Esophagus muscularis mucosa (tissue), 4 donors: ENCODE measurements at regions not wholly inside any gene's neighbourhood (a gene's known extent, or its start where the extent isn't known, plus 50 kb on each side); places are given as distances from the start of the nearest gene placed in this dataset.

ENCODE experiments used
- DNase-seq: peaks from one replicate; pipeline ENCODE4 v3.0.0-alpha.2; 2017; ENCODE audit errors: extremely low spot score
- H3K27ac ChIP-seq, 4 donors: fragments of 200-600 bp; sonication (generic); replicated peaks in 1 of 4; 1 replicate in 3 of 4; 2 replicates in 1 of 4; pipeline ENCODE4 v1.5.1; 2016 to 2019; ENCODE audit warnings: mild to moderate bottlenecking in 1 of 4
- H3K27me3 ChIP-seq, 4 donors: fragments of 200-600 bp; sonication (generic); one replicate each; pipeline versions ENCODE4 v1.5.1 to v1.6.0; 2016 to 2019
- H3K36me3 ChIP-seq, 4 donors: fragments of 200-600 bp; sonication (generic); one replicate each; pipeline ENCODE4 v1.5.1; 2016 to 2019
- H3K4me1 ChIP-seq, 4 donors: fragments of 200-600 bp; sonication (generic); one replicate each; pipeline ENCODE4 v1.5.1; 2016 to 2019
- H3K4me3 ChIP-seq, 4 donors: fragments of 200-600 bp; sonication (generic); 1 replicate in 2 of 4; 2 replicates in 2 of 4; pipeline ENCODE4 v1.5.1; 2016 to 2019; ENCODE audit warnings: mild to moderate bottlenecking in 4 of 4, moderate library complexity in 1 of 4
- H3K9me3 ChIP-seq, 4 donors: fragments of 200-600 bp; sonication (generic); 1 replicate in 3 of 4; 2 replicates in 1 of 4; pipeline ENCODE4 v1.5.1; 2016 to 2019
- EP300 ChIP-seq: sonication (generic); formaldehyde crosslinking; IDR thresholded peaks from one replicate; pipeline ENCODE4 v1.6.1; 2017; ENCODE audit warnings: antibody characterized with exemption
- POLR2A ChIP-seq: fragments of 450-650 bp; IDR thresholded peaks from one replicate; pipeline ENCODE4 v1.6.1; 2017; ENCODE audit warnings: antibody characterized with exemption, moderate library complexity, mild to moderate bottlenecking, low read depth
- POLR2AphosphoS5 ChIP-seq, 2 donors: sonication (generic); formaldehyde crosslinking; IDR thresholded peaks; one replicate each; pipeline ENCODE4 v1.6.1; 2017; ENCODE audit warnings: antibody characterized with exemption in 2 of 2
- WGBS: methylation state at CpG from one replicate; pipeline ENCODE4 v1.1.5; 2018; 5-methylcytosine and 5-hydroxymethylcytosine counted together
- intact Hi-C: fragments of 100-400 bp; cut with DNase I; formaldehyde crosslinking; loops from one replicate; pipeline ENCODE4 v1.15.1; 2023
- TF ChIP-seq, protein P1 (sequence below), 3 experiments: fragments of 200-600 bp in 2 of 3; fragments of 450-650 bp in 1 of 3; sonication (generic) in 2 of 3; IDR thresholded peaks; one replicate each; pipeline ENCODE4 v1.5.1; 2017 to 2019; ENCODE audit warnings: antibody characterized with exemption in 3 of 3, mild to moderate bottlenecking in 2 of 3, moderate library complexity in 1 of 3

- Histone ChIP-seq H3K27me3 (no peaks in the 10 kb centered on the region), H3K27ac (no peak overlapping the region), H3K36me3 (peaks cover 0 to 9% (median 6%) of the 10 kb centered on the region in 4 donors), H3K9me3 (no peaks in the 10 kb centered on the region), H3K4me1 (no peaks in the 10 kb centered on the region), H3K4me3 (no peak overlapping the region)
- intact Hi-C loops: no loop called here
- WGBS: 85% methylated on average over 1 of the region's 1 CpG
- DNase-seq: no peak
- TF ChIP-seq, protein P1, sequence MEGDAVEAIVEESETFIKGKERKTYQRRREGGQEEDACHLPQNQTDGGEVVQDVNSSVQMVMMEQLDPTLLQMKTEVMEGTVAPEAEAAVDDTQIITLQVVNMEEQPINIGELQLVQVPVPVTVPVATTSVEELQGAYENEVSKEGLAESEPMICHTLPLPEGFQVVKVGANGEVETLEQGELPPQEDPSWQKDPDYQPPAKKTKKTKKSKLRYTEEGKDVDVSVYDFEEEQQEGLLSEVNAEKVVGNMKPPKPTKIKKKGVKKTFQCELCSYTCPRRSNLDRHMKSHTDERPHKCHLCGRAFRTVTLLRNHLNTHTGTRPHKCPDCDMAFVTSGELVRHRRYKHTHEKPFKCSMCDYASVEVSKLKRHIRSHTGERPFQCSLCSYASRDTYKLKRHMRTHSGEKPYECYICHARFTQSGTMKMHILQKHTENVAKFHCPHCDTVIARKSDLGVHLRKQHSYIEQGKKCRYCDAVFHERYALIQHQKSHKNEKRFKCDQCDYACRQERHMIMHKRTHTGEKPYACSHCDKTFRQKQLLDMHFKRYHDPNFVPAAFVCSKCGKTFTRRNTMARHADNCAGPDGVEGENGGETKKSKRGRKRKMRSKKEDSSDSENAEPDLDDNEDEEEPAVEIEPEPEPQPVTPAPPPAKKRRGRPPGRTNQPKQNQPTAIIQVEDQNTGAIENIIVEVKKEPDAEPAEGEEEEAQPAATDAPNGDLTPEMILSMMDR (IDR thresholded peaks at IDR 0.05): no peak
- no peak for TF ChIP-seq POLR2AphosphoS5 (IDR thresholded peaks at IDR 0.05)
- no peak for TF ChIP-seq POLR2A
- no peak for TF ChIP-seq EP300
Observed at GRCh38 chr4:125464146-125464545, 149.4 kb downstream of the FAT4 start.

- peaks cover 8 to 41% (median 23%) of the 10 kb centered on the region in 4 donors for H3K36me3 ChIP-seq
- intact Hi-C loops: no loop called here
- H3K9me3 ChIP-seq: no peaks in the 10 kb centered on the region
- H3K4me1 ChIP-seq: peaks cover 0 to 16% (median 6%) of the 10 kb centered on the region in 4 donors
- no peak for DNase-seq
- H3K27ac ChIP-seq: no peak overlapping the region
- no peak overlapping the region for H3K4me3 ChIP-seq
- no peaks in the 10 kb centered on the region for H3K27me3 ChIP-seq
- 87% methylated on average over 9 of the region's 9 CpGs for WGBS
- no peak for TF ChIP-seq POLR2AphosphoS5 (IDR thresholded peaks at IDR 0.05)
Observed at GRCh38 chr4:125481334-125482045, 166.7 kb downstream of the FAT4 start.

DNA sequence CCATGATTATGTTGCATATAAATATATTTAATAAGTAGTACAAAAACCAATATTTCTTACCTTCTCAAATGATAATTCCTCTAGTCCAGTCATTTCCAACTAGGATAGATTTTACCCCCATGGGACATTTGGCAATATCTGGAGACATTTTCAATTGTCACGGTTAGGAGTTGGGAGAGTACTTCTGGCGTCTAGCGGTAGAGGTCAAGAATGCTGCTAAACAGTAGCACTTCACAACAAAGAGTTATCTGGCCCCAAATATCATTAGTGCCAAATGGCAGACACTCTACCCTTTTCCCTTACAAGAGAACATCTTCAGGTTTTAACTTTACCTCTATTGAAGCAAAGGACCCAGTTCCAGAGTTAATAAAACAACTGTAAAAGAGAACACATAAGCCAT lies 168.1 kb downstream of the FAT4 start:
- Histone ChIP-seq H3K4me1 (peaks cover 0 to 22% (median 8%) of the 10 kb centered on the region in 4 donors), H3K27me3 (no peaks in the 10 kb centered on the region), H3K36me3 (peaks cover 8 to 46% (median 25%) of the 10 kb centered on the region in 4 donors), H3K9me3 (no peaks in the 10 kb centered on the region), H3K4me3 (no peak overlapping the region), H3K27ac (no peak overlapping the region)
- TF ChIP-seq EP300 (no peak), POLR2A (no peak), POLR2AphosphoS5 (IDR thresholded peaks at IDR 0.05) (no peak)
- TF ChIP-seq, protein P1 (IDR thresholded peaks at IDR 0.05): no peak
- DNase-seq: no peak
- intact Hi-C loops: no loop called here
- 95% methylated on average over 3 of the region's 3 CpGs for WGBS

GRCh38 chr4:125483278-125483677 lies 168.5 kb downstream of the FAT4 start:
- Histone ChIP-seq H3K9me3 (no peaks in the 10 kb centered on the region), H3K4me3 (no peak overlapping the region), H3K27ac (no peak overlapping the region), H3K36me3 (peaks cover 8 to 44% (median 26%) of the 10 kb centered on the region in 4 donors), H3K4me1 (peaks cover 0 to 22% (median 8%) of the 10 kb centered on the region in 4 donors), H3K27me3 (no peaks in the 10 kb centered on the region)
- no peak for DNase-seq
- intact Hi-C loops: no loop called here
- TF ChIP-seq POLR2AphosphoS5 (IDR thresholded peaks at IDR 0.05) (no peak), POLR2A (no peak), EP300 (no peak)
- TF ChIP-seq, protein P1 (IDR thresholded peaks at IDR 0.05): no peak
- 88% methylated on average over 3 of the region's 3 CpGs for WGBS

- intact Hi-C loops: no loop called here
- DNase-seq: no peak
- 100% methylated on average over 3 of the region's 3 CpGs for WGBS
- H3K4me1 ChIP-seq: peaks cover 0 to 22% (median 8%) of the 10 kb centered on the region in 4 donors
- no peaks in the 10 kb centered on the region for H3K9me3 ChIP-seq
- H3K27ac ChIP-seq: no peak overlapping the region
- peaks cover 9 to 41% (median 25%) of the 10 kb centered on the region in 4 donors for H3K36me3 ChIP-seq
- H3K27me3 ChIP-seq: no peaks in the 10 kb centered on the region
- TF ChIP-seq POLR2A: no peak
- TF ChIP-seq, protein P1 (IDR thresholded peaks at IDR 0.05): no peak
- TF ChIP-seq EP300: no peak
- no peak overlapping the region for H3K4me3 ChIP-seq
Observed at GRCh38 chr4:125484912-125485311, 170.2 kb downstream of the FAT4 start.
